Osteocyte (in vitro differentiated cells): ENCODE measurements at regions not wholly inside any gene's neighbourhood (a gene's known extent, or its start where the extent isn't known, plus 50 kb on each side); places are given as distances from the start of the nearest gene placed in this dataset.

Experiments
- DNase-seq: peaks from one replicate; pipeline ENCODE4 v3.0.0; 2021; ENCODE audit warnings: mixed read lengths; ENCODE audit not compliant: unreplicated experiment; ENCODE audit errors: extremely low spot score
- H3K27ac Mint-ChIP-seq: one replicate; pipeline ENCODE4 v1.8.0; 2021; ENCODE audit warnings: mild to moderate bottlenecking, mixed read lengths; ENCODE audit not compliant: unreplicated experiment
- H3K27me3 Mint-ChIP-seq: one replicate; pipeline ENCODE4 v1.8.0; 2021; ENCODE audit warnings: mixed read lengths; ENCODE audit not compliant: unreplicated experiment
- H3K36me3 Mint-ChIP-seq: one replicate; pipeline ENCODE4 v1.8.0; 2021; ENCODE audit warnings: mixed read lengths; ENCODE audit not compliant: unreplicated experiment
- H3K4me1 Mint-ChIP-seq: one replicate; pipeline ENCODE4 v1.8.0; 2021; ENCODE audit warnings: mixed read lengths; ENCODE audit not compliant: unreplicated experiment
- H3K4me3 Mint-ChIP-seq: one replicate; pipeline ENCODE4 v1.8.0; 2021; ENCODE audit warnings: mild to moderate bottlenecking, moderate library complexity, mixed read lengths; ENCODE audit not compliant: unreplicated experiment
- H3K9me3 Mint-ChIP-seq: one replicate; pipeline ENCODE4 v1.8.0; 2021; ENCODE audit warnings: mixed read lengths; ENCODE audit not compliant: unreplicated experiment
- TF ChIP-seq, protein P1 (sequence below): fragments of 200-600 bp; sonication (generic); IDR thresholded peaks from 2 replicates; pipeline ENCODE4 v1.5.0; 2021; ENCODE audit warnings: antibody characterized with exemption, mild to moderate bottlenecking, moderate library complexity

DNA sequence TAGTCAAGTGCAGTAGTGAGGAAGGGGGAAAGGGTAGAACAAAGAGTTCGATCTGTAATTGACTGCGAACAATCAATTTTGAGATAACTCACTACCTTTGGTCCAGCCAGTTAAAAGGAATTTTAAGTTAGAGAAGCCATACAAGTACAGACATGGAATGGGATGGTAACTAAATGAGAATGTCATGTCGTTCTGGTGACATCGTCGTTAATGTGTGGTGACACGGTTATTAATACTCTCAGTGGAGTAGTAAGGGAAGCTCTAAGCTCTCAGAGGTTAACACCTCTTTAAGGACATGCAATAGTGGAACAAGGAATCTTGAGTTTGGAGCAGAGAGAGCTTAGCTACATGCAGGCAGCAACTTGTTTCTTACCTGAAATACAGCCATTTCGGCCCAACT lies 154.9 kb upstream of the KLF12 start:
- Mint-ChIP-seq H3K9me3 (no peaks in the 10 kb centered on the region), H3K4me1 (peaks cover 25% of the 10 kb centered on the region), H3K27ac (no peak overlapping the region), H3K27me3 (no peaks in the 10 kb centered on the region), H3K36me3 (no peaks in the 10 kb centered on the region), H3K4me3 (no peak overlapping the region)
- TF ChIP-seq, protein P1, sequence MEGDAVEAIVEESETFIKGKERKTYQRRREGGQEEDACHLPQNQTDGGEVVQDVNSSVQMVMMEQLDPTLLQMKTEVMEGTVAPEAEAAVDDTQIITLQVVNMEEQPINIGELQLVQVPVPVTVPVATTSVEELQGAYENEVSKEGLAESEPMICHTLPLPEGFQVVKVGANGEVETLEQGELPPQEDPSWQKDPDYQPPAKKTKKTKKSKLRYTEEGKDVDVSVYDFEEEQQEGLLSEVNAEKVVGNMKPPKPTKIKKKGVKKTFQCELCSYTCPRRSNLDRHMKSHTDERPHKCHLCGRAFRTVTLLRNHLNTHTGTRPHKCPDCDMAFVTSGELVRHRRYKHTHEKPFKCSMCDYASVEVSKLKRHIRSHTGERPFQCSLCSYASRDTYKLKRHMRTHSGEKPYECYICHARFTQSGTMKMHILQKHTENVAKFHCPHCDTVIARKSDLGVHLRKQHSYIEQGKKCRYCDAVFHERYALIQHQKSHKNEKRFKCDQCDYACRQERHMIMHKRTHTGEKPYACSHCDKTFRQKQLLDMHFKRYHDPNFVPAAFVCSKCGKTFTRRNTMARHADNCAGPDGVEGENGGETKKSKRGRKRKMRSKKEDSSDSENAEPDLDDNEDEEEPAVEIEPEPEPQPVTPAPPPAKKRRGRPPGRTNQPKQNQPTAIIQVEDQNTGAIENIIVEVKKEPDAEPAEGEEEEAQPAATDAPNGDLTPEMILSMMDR = no peak
- DNase-seq = no peak

DNA sequence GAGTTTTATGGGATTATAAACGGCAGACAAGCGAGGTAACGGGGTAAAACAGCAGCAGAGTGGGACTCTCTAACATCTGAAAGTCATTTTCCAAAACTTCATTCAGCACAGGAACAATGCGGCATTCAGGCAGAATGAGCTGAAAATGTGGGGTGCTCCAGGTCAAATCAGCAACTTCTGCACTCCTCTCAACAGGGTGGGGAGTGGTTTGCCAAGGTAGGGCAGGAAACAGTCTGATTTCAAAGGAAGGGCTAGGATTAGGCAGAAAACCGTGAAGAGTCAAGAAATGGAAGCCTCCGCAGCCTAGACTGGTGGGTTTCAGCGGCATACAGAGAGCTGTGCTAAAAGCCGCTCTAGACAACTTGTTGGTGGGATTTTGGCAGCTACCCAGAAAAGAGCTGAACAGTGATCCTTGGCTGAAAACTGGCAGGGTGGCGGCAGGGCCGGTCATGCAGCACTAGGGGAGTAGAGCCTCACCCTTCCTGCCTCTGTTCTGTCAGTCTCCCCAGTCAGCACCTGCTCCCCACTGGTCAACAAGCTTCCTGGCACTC lies 154.2 kb upstream of the KLF12 start:
- H3K4me3 Mint-ChIP-seq = peak overlapping the region; percentile 51
- no peaks in the 10 kb centered on the region for H3K27me3 Mint-ChIP-seq
- H3K27ac Mint-ChIP-seq = no peak overlapping the region
- no peaks in the 10 kb centered on the region for H3K36me3 Mint-ChIP-seq
- DNase-seq = no peak
- peaks cover 25% of the 10 kb centered on the region for H3K4me1 Mint-ChIP-seq
- no peaks in the 10 kb centered on the region for H3K9me3 Mint-ChIP-seq
- TF ChIP-seq, protein P1 = no peak

DNA sequence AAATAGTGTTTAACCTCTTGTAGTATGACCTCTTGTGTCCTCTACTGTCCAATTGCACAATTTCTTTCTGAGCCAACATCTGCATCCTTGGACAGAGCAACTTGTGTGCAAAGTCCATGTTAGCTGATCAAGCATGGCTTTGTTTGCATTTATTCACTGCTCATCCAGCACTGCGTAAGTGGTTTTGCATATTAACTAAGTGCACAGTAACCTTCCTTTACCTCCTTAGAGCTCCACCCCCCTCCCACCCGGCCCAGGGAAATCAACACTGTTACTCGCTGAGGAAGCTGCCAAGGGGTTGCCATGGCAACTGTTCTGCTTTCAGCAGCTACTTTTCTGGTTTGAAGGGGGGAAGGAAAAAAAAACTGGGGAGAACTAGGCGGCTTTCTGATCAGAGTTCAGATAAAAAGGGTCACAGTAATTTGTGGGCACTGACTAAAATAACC lies 153.5 kb upstream of the KLF12 start:
- TF ChIP-seq, protein P1 = no peak
- peaks cover 25% of the 10 kb centered on the region for H3K4me1 Mint-ChIP-seq
- H3K36me3 Mint-ChIP-seq = no peaks in the 10 kb centered on the region
- H3K27me3 Mint-ChIP-seq = no peaks in the 10 kb centered on the region
- H3K4me3 Mint-ChIP-seq = peak overlapping the region; percentile 51
- peak overlapping the region; percentile 35 for H3K27ac Mint-ChIP-seq
- H3K9me3 Mint-ChIP-seq = no peaks in the 10 kb centered on the region
- no peak for DNase-seq

DNA sequence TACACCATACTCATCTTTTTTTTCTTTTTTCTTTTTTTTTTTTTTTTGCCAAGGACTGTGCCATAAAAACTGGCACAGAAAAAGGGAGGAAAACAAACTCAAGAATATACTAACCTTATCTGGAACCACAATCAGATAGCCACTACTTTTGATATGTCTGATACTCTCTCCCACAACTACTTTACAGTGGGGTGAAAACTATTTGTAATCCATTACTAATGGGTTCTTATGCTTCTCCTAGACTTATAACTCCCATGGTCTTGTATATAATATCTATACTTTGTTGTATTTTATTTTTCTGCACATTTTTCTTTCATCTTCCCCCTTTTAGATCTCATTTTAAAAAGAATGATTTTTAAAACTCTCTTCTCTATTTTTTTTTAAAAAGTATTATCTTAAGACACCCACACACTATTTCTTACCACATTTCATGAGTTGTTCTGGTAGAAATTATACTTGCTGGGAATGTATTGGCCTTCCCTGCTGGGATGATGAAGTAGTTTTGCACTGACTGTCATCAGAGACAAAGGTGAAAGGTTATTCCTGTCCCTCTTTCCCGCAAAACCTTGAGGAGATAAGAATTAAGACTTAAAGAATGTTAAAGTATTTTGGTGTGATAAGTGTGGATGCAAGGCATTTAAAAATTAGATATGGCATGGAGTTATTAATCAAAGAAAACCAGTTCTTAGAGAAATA lies 146.7 kb upstream of the KLF12 start:
- TF ChIP-seq, protein P1 = no peak
- Mint-ChIP-seq H3K36me3 (no peaks in the 10 kb centered on the region), H3K4me3 (no peak overlapping the region), H3K27me3 (no peaks in the 10 kb centered on the region), H3K27ac (no peak overlapping the region), H3K4me1 (peaks cover 5% of the 10 kb centered on the region), H3K9me3 (no peaks in the 10 kb centered on the region)
- no peak for DNase-seq

DNA sequence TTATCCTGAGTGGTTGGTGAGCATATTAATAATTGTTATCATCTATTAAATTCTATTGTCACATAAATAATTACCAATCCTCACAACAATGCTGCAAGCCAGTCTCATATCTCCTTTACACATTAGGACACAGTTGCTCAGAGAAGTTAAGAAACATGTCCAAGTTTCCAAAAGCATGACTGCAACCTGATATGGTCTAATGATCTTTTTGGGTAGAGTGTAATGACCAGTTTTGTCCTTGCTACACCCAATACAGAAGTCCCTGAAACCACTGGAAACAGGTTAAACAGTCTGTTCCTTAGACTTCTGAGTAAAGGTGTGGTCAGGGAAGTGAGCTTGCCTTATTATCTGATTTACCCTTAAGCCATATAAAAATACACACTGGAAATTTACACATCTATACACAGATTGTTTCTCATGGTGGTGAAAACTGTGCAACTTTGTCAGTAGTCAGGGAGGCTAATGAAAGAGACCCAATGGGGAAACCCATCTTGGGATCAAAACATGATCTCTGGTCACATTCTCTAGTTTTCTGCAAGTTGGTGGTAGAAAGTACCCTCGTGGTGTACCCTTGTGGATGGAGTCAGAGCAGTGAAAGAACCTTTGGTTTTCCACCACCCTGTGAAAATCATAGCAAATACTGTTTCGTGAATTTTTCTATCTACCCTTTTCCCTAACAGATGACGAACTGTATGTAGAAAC lies 146.0 kb upstream of the KLF12 start:
- H3K36me3 Mint-ChIP-seq = no peaks in the 10 kb centered on the region
- no peak overlapping the region for H3K27ac Mint-ChIP-seq
- TF ChIP-seq, protein P1 = no peak
- no peak for DNase-seq
- no peaks in the 10 kb centered on the region for H3K9me3 Mint-ChIP-seq
- H3K4me1 Mint-ChIP-seq = peaks cover 7% of the 10 kb centered on the region
- H3K27me3 Mint-ChIP-seq = no peaks in the 10 kb centered on the region
- no peak overlapping the region for H3K4me3 Mint-ChIP-seq
